Upper lobe of left lung (tissue), 4 donors: ENCODE measurements at regions not wholly inside any gene's neighbourhood (a gene's known extent, or its start where the extent isn't known, plus 50 kb on each side); places are given as distances from the start of the nearest gene placed in this dataset.

ENCODE experiments used
- CTCF ChIP-seq, 6 experiments: fragments of 450-650 bp in 4 of 6; fragments of 200-600 bp in 2 of 6; sonication (generic) in 2 of 6; IDR thresholded peaks; one replicate each; pipeline ENCODE4 v1.5.1; 2016 to 2019; ENCODE audit warnings: antibody characterized with exemption in 6 of 6
- EP300 ChIP-seq, 4 donors: sonication (generic); formaldehyde crosslinking; IDR thresholded peaks; one replicate each; pipeline ENCODE4 v1.5.1; 2017; ENCODE audit warnings: antibody characterized with exemption in 4 of 4, control low read depth in 2 of 4
- POLR2A ChIP-seq, 4 donors: fragments of 450-650 bp; IDR thresholded peaks; one replicate each; pipeline ENCODE4 v1.5.1; 2016 to 2017; ENCODE audit warnings: antibody characterized with exemption in 4 of 4, mild to moderate bottlenecking in 2 of 4
- POLR2AphosphoS5 ChIP-seq, 2 donors: sonication (generic); formaldehyde crosslinking; IDR thresholded peaks; one replicate each; pipeline ENCODE4 v1.5.1; 2017; ENCODE audit warnings: antibody characterized with exemption in 2 of 2

- no peak for TF ChIP-seq CTCF (IDR thresholded peaks at IDR 0.05)
- TF ChIP-seq EP300 (IDR thresholded peaks at IDR 0.05): no peak
- TF ChIP-seq POLR2A (IDR thresholded peaks at IDR 0.05): no peak
- TF ChIP-seq POLR2AphosphoS5 (IDR thresholded peaks at IDR 0.05): no peak
Measured at GRCh38 chr1:42006836-42007235, 88.1 kb upstream of the HIVEP3 start.
